ENCODE measurements at regions not wholly inside any gene's neighbourhood (a gene's known extent, or its start where the extent isn't known, plus 50 kb on each side); places are given as distances from the start of the nearest gene placed in this dataset.
"Not testable (repeated sequence)": the region's sequence is repeated elsewhere in the genome, so short reads cannot be mapped to it uniquely, and the experiment has no call there.

- no peak for DNase-seq (ENCODE audit: low read depth, low spot score)
- H3K36me3 Mint-ChIP-seq (ENCODE audit: low read depth), result no peaks in the 10 kb centered on the region
- no peak for TF ChIP-seq CTCF (conservative IDR thresholded peaks at IDR 0.05)
- H3K9me3 Mint-ChIP-seq, result no peaks in the 10 kb centered on the region
- no peak overlapping the region for H3K4me3 Mint-ChIP-seq
- H3K4me1 Mint-ChIP-seq, result no peaks in the 10 kb centered on the region
- no peak overlapping the region for H3K27ac Mint-ChIP-seq (ENCODE audit: unreplicated experiment)
- H3K27me3 Mint-ChIP-seq (ENCODE audit: low read depth), result peaks cover 47% of the 10 kb centered on the region
Observed at GRCh38 chr5:36801523-36801922, 75.0 kb upstream of the NIPBL start.

GRCh38 chr5:36802187-36802586, 74.4 kb upstream of the NIPBL start:
- no peak for TF ChIP-seq CTCF (conservative IDR thresholded peaks at IDR 0.05)
- Mint-ChIP-seq H3K36me3 (ENCODE audit: low read depth) (no peaks in the 10 kb centered on the region), H3K9me3 (no peaks in the 10 kb centered on the region)

GRCh38 chr5:36813249-36813648, 63.3 kb upstream of the NIPBL start:
- H3K9me3 Mint-ChIP-seq; H3K4me3 Mint-ChIP-seq; H3K4me1 Mint-ChIP-seq; DNase-seq (ENCODE audit: low read depth, low spot score); H3K27ac Mint-ChIP-seq (ENCODE audit: unreplicated experiment); H3K36me3 Mint-ChIP-seq (ENCODE audit: low read depth): not testable (repeated sequence)
- H3K27me3 Mint-ChIP-seq (ENCODE audit: low read depth), result peaks cover 12% of the 10 kb centered on the region

More at GRCh38 chr5:36802187-36802586, 74.4 kb upstream of the NIPBL start:
- Mint-ChIP-seq H3K4me1 (no peaks in the 10 kb centered on the region), H3K27me3 (ENCODE audit: low read depth) (peaks cover 50% of the 10 kb centered on the region), H3K4me3 (no peak overlapping the region), H3K27ac (ENCODE audit: unreplicated experiment) (no peak overlapping the region)
- no peak for DNase-seq (ENCODE audit: low read depth, low spot score)

- no peaks in the 10 kb centered on the region for H3K9me3 Mint-ChIP-seq
- no peak overlapping the region for H3K27ac Mint-ChIP-seq (ENCODE audit: unreplicated experiment)
- no peak overlapping the region for H3K4me3 Mint-ChIP-seq
- H3K4me1 Mint-ChIP-seq, result no peaks in the 10 kb centered on the region
- H3K27me3 Mint-ChIP-seq (ENCODE audit: low read depth), result peaks cover 14% of the 10 kb centered on the region
- TF ChIP-seq CTCF (conservative IDR thresholded peaks at IDR 0.05), result no peak
- no peaks in the 10 kb centered on the region for H3K36me3 Mint-ChIP-seq (ENCODE audit: low read depth)
- no peak for DNase-seq (ENCODE audit: low read depth, low spot score)
Observed at GRCh38 chr5:36815871-36816270, 60.7 kb upstream of the NIPBL start.

GRCh38 chr5:36820900-36821299, 55.7 kb upstream of the NIPBL start:
- peaks cover 2% of the 10 kb centered on the region for H3K9me3 Mint-ChIP-seq
- no peak for TF ChIP-seq CTCF (conservative IDR thresholded peaks at IDR 0.05)
- peaks cover 25% of the 10 kb centered on the region for H3K27me3 Mint-ChIP-seq (ENCODE audit: low read depth)
- DNase-seq (ENCODE audit: low read depth, low spot score), result no peak
- no peak overlapping the region for H3K4me3 Mint-ChIP-seq
- no peaks in the 10 kb centered on the region for H3K36me3 Mint-ChIP-seq (ENCODE audit: low read depth)
- H3K27ac Mint-ChIP-seq (ENCODE audit: unreplicated experiment), result no peak overlapping the region
- H3K4me1 Mint-ChIP-seq, result no peaks in the 10 kb centered on the region

- H3K27me3 Mint-ChIP-seq (ENCODE audit: low read depth), result peaks cover 28% of the 10 kb centered on the region
- no peaks in the 10 kb centered on the region for H3K4me1 Mint-ChIP-seq
- H3K36me3 Mint-ChIP-seq (ENCODE audit: low read depth), result no peaks in the 10 kb centered on the region
- no peak overlapping the region for H3K27ac Mint-ChIP-seq (ENCODE audit: unreplicated experiment)
- H3K9me3 Mint-ChIP-seq, result peaks cover 2% of the 10 kb centered on the region
- no peak for DNase-seq (ENCODE audit: low read depth, low spot score)
- no peak overlapping the region for H3K4me3 Mint-ChIP-seq
- TF ChIP-seq CTCF (conservative IDR thresholded peaks at IDR 0.05), result no peak
Observed at GRCh38 chr5:36826694-36827093, 49.9 kb upstream of the NIPBL start.

Measured in neural crest cell (in vitro differentiated cells).